Activated naive CD8-positive, alpha-beta T cell treated with anti-CD3 and anti-CD28 coated beads, Interleukin-2, amount 50 U/mL, for 24 hours (primary cell): ENCODE measurements at regions not wholly inside any gene's neighbourhood (a gene's known extent, or its start where the extent isn't known, plus 50 kb on each side); places are given as distances from the start of the nearest gene placed in this dataset.

Experiments used
- ATAC-seq: fragments of 150-1000 bp; cut with Tn5 transposase; one replicate; pipeline ENCODE4 v1.10.0; 2021
- DNase-seq: peaks from one replicate; pipeline ENCODE4 v3.0.0; 2021
- H3K27ac Mint-ChIP-seq: one replicate; pipeline ENCODE4 v1.8.0; 2021; ENCODE audit warnings: mild to moderate bottlenecking, mixed read lengths
- H3K27me3 Mint-ChIP-seq: one replicate; pipeline ENCODE4 v1.8.0; 2021; ENCODE audit warnings: mixed read lengths
- H3K36me3 Mint-ChIP-seq: one replicate; pipeline ENCODE4 v1.8.0; 2021; ENCODE audit warnings: low read depth, mixed read lengths
- H3K4me1 Mint-ChIP-seq: one replicate; pipeline ENCODE4 v1.8.0; 2021; ENCODE audit warnings: mixed read lengths
- H3K4me3 Mint-ChIP-seq: one replicate; pipeline ENCODE4 v1.8.0; 2021; ENCODE audit warnings: mild to moderate bottlenecking, moderate library complexity, mixed read lengths
- H3K9me3 Mint-ChIP-seq: one replicate; pipeline ENCODE4 v1.8.0; 2021; ENCODE audit warnings: mixed read lengths

- Mint-ChIP-seq H3K4me1 (no peaks in the 10 kb centered on the region), H3K9me3 (no peaks in the 10 kb centered on the region), H3K4me3 (no peak overlapping the region), H3K27me3 (no peaks in the 10 kb centered on the region), H3K27ac (no peak overlapping the region), H3K36me3 (no peaks in the 10 kb centered on the region)
- DNase-seq (no peak), ATAC-seq (no peak)
Observed at GRCh38 chr3:124269619-124270018, 277.7 kb upstream of the ROPN1 start.

- H3K36me3 Mint-ChIP-seq, result no peaks in the 10 kb centered on the region
- DNase-seq (no peak), ATAC-seq (no peak)
- H3K4me3 Mint-ChIP-seq, result no peak overlapping the region
- H3K9me3 Mint-ChIP-seq, result no peaks in the 10 kb centered on the region
- H3K27ac Mint-ChIP-seq, result no peak overlapping the region
- no peaks in the 10 kb centered on the region for H3K4me1 Mint-ChIP-seq
- H3K27me3 Mint-ChIP-seq, result no peaks in the 10 kb centered on the region
Observed at GRCh38 chr3:124272605-124273151, 280.8 kb upstream of the ROPN1 start.

- DNase-seq, result no peak
- no peak overlapping the region for H3K4me3 Mint-ChIP-seq
- no peaks in the 10 kb centered on the region for H3K36me3 Mint-ChIP-seq
- H3K27me3 Mint-ChIP-seq, result no peaks in the 10 kb centered on the region
- no peaks in the 10 kb centered on the region for H3K4me1 Mint-ChIP-seq
- H3K9me3 Mint-ChIP-seq, result no peaks in the 10 kb centered on the region
- no peak for ATAC-seq
- H3K27ac Mint-ChIP-seq, result no peak overlapping the region
Observed at GRCh38 chr3:124273651-124274050, 281.7 kb upstream of the ROPN1 start.

GRCh38 chr3:124274051-124274450 is 282.1 kb upstream of the ROPN1 start:
- Mint-ChIP-seq H3K9me3 (no peaks in the 10 kb centered on the region), H3K36me3 (no peaks in the 10 kb centered on the region), H3K4me1 (no peaks in the 10 kb centered on the region), H3K27me3 (no peaks in the 10 kb centered on the region), H3K4me3 (no peak overlapping the region), H3K27ac (no peak overlapping the region)
- no peak for DNase-seq
- no peak for ATAC-seq

GRCh38 chr3:124275412-124275811 is 283.5 kb upstream of the ROPN1 start:
- Mint-ChIP-seq H3K4me3 (no peak overlapping the region), H3K27ac (no peak overlapping the region), H3K4me1 (no peaks in the 10 kb centered on the region), H3K9me3 (no peaks in the 10 kb centered on the region), H3K36me3 (no peaks in the 10 kb centered on the region), H3K27me3 (no peaks in the 10 kb centered on the region)
- DNase-seq, result no peak
- ATAC-seq, result no peak

GRCh38 chr3:124276133-124276532 is 284.2 kb upstream of the ROPN1 start:
- Mint-ChIP-seq H3K4me3 (no peak overlapping the region), H3K27me3 (no peaks in the 10 kb centered on the region), H3K27ac (no peak overlapping the region), H3K9me3 (no peaks in the 10 kb centered on the region), H3K4me1 (no peaks in the 10 kb centered on the region), H3K36me3 (no peaks in the 10 kb centered on the region)
- ATAC-seq (no peak), DNase-seq (no peak)

- Mint-ChIP-seq H3K36me3 (no peaks in the 10 kb centered on the region), H3K4me1 (no peaks in the 10 kb centered on the region)
- ATAC-seq, result no peak
Observed at GRCh38 chr3:124276539-124277143, 284.7 kb upstream of the ROPN1 start.

GRCh38 chr3:124277144-124277890 is 285.4 kb upstream of the ROPN1 start:
- no peaks in the 10 kb centered on the region for H3K4me1 Mint-ChIP-seq
- no peak overlapping the region for H3K27ac Mint-ChIP-seq
- H3K4me3 Mint-ChIP-seq, result no peak overlapping the region
- no peak for DNase-seq
- no peak for ATAC-seq
- H3K27me3 Mint-ChIP-seq, result peaks cover 2% of the 10 kb centered on the region
- H3K36me3 Mint-ChIP-seq, result no peaks in the 10 kb centered on the region
- no peaks in the 10 kb centered on the region for H3K9me3 Mint-ChIP-seq

More at GRCh38 chr3:124276539-124277143, 284.7 kb upstream of the ROPN1 start:
- DNase-seq, result no peak
- no peak overlapping the region for H3K4me3 Mint-ChIP-seq
- H3K27ac Mint-ChIP-seq, result no peak overlapping the region
- no peaks in the 10 kb centered on the region for H3K27me3 Mint-ChIP-seq
- H3K9me3 Mint-ChIP-seq, result no peaks in the 10 kb centered on the region

- Mint-ChIP-seq H3K4me3 (no peak overlapping the region), H3K9me3 (no peaks in the 10 kb centered on the region), H3K27ac (no peak overlapping the region), H3K4me1 (no peaks in the 10 kb centered on the region), H3K36me3 (no peaks in the 10 kb centered on the region), H3K27me3 (peaks cover 4% of the 10 kb centered on the region)
- ATAC-seq (no peak), DNase-seq (no peak)
Observed at GRCh38 chr3:124281453-124282316, 289.8 kb upstream of the ROPN1 start.

GRCh38 chr3:124282751-124283651 is 291.1 kb upstream of the ROPN1 start:
- Mint-ChIP-seq H3K36me3 (no peaks in the 10 kb centered on the region), H3K27ac (no peak overlapping the region), H3K4me1 (no peaks in the 10 kb centered on the region), H3K9me3 (no peaks in the 10 kb centered on the region), H3K4me3 (no peak overlapping the region), H3K27me3 (peaks cover 4% of the 10 kb centered on the region)
- ATAC-seq (no peak), DNase-seq (no peak)

GRCh38 chr3:124283652-124284023 is 291.7 kb upstream of the ROPN1 start:
- Mint-ChIP-seq H3K4me3 (no peak overlapping the region), H3K9me3 (no peaks in the 10 kb centered on the region), H3K27ac (no peak overlapping the region), H3K4me1 (no peaks in the 10 kb centered on the region), H3K27me3 (peaks cover 4% of the 10 kb centered on the region), H3K36me3 (no peaks in the 10 kb centered on the region)
- no peak for DNase-seq
- no peak for ATAC-seq

GRCh38 chr3:124288996-124289395 is 297.1 kb upstream of the ROPN1 start:
- no peaks in the 10 kb centered on the region for H3K4me1 Mint-ChIP-seq
- H3K27ac Mint-ChIP-seq, result no peak overlapping the region
- no peaks in the 10 kb centered on the region for H3K9me3 Mint-ChIP-seq
- DNase-seq, result no peak
- H3K36me3 Mint-ChIP-seq, result no peaks in the 10 kb centered on the region
- H3K4me3 Mint-ChIP-seq, result no peak overlapping the region
- no peak for ATAC-seq
- H3K27me3 Mint-ChIP-seq, result peaks cover 7% of the 10 kb centered on the region

GRCh38 chr3:124291008-124291407 is 299.1 kb upstream of the ROPN1 start:
- DNase-seq (no peak), ATAC-seq (no peak)
- peaks cover 8% of the 10 kb centered on the region for H3K27me3 Mint-ChIP-seq
- no peak overlapping the region for H3K4me3 Mint-ChIP-seq
- H3K4me1 Mint-ChIP-seq, result no peaks in the 10 kb centered on the region
- no peaks in the 10 kb centered on the region for H3K9me3 Mint-ChIP-seq
- no peaks in the 10 kb centered on the region for H3K36me3 Mint-ChIP-seq
- no peak overlapping the region for H3K27ac Mint-ChIP-seq

GRCh38 chr3:124292329-124292728 is 300.4 kb upstream of the ROPN1 start:
- ATAC-seq (no peak), DNase-seq (no peak)
- Mint-ChIP-seq H3K9me3 (no peaks in the 10 kb centered on the region), H3K4me1 (no peaks in the 10 kb centered on the region), H3K4me3 (no peak overlapping the region), H3K27me3 (peaks cover 8% of the 10 kb centered on the region), H3K27ac (no peak overlapping the region), H3K36me3 (no peaks in the 10 kb centered on the region)
